NCI-H1930 (cell line): ENCODE measurements at regions not wholly inside any gene's neighbourhood (a gene's known extent, or its start where the extent isn't known, plus 50 kb on each side); places are given as distances from the start of the nearest gene placed in this dataset.

Source experiments
- DNase-seq, 2 experiments: peaks; one replicate each; lab custom pipeline; 2025; lab: John Stamatoyannopoulos, UW

DNA sequence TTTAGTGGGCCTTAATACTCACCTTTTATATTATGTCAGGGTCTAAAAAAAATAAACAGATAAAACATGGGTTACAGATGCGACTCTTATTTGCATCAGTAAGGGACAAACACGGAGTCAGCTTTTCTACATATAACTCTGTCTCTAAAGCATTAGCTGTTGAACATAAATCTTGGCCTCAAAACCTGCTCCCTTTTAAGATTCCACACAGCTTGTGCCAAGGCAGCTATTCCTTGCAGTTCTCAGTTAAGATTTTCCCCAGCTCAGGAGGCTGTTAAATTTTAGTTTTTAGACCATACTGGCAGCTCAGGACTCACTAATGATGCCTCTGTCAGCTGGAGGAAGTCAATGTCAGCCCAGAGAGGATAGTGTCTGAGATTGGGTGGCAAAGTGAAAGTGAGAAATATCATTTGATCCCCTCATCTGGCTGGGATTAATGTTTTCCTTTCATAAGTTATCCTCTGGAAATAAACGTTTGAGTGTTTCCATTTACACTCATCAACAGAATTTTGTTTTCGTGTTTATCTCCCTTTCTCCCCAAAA is 287.5 kb downstream of the ELAVL2 start:
- no peak for DNase-seq

DNA sequence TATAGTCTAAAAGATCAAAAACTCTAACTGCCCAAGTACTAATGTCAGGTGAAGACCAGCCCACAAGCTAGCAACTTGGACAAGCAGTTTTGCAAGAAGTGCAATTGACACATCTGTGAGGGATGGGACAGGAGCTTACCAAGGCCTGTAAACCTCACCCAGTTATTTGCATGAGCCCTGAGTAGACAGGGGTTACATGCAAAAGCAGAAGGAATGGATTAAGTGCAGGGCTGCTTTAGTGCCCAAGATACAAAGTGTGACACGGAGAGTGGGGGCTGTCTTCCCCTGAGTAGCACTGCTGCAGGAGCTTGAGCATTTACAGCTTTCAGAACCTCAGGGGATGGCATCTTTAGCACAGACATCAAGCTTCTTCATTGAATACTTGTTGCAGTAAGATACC is 286.7 kb downstream of the ELAVL2 start:
- no peak for DNase-seq

DNA sequence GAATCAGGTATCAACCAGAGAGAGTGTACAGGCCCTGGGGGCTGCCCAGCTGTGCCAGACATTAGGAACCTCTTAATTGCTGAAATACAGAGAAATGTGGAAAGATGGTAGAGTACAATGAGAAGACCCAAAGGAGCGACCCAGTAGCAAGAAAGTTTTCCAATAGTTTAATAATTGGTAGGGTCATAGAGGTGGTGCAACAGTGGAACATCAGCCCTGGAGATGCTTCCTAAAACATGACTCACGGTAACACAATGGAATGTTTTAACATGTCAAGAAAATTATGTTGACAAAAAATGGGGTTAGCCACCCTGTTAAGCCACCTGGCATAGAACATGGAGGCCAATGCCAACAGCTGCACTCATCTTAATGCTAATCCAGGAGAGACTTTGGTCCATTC is 284.1 kb downstream of the ELAVL2 start:
- no peak for DNase-seq

DNA sequence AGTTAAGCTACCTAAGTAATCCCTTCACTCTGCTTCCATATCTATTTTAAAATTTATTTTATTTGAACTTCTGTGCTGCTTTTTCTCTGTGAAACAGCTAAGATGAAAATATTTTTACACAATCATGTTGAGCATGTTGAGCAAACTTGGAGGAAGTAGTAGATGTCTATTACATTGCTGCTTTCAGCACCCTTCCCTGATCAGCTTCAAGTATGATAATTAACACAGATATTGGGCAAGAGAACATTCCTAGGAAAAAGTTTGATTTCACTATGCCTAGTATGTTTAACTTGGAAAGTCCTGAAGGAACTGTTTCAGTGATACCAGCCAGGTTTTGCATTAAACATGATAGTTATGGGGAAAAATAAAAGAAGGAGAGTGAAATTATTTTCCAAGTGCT is 283.6 kb downstream of the ELAVL2 start:
- DNase-seq: no peak

DNA sequence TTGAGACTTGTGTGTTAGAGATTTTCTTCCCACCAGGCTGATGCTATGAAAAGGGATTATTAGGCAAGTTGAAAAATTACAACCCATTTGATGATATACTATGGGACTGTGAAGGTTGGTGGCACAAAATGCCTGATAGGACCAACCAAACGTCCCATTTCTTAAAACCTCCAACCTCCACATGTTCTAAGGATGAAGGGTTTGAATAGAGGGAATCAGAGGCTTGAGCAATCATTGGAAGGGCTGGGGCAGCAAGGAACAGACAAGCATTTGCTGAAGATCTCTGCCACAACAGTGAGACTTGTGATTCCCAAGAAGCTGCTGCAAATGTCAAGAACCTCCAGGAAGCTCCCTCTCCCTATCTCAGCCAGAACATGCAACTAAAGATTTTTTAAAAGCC is 283.1 kb downstream of the ELAVL2 start:
- no peak for DNase-seq

DNA sequence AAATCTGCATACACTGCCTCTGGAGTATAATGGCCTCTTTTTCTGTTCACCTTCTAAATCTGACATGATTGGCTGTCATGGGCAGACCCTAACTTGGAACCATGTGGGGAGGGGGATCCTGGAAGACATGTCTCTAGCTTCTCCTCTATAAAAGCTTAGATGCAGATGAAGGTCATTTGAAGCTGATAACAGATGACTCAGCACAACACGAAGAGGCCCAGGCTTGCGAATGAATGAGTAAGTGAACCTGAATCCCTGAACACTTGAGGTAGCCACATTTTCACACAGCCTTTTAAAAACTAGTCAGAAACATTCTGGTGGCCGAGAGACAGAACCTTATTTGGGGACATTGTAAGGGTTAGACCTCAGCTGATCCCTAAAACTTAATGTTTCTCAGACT is 282.6 kb downstream of the ELAVL2 start:
- no peak for DNase-seq

DNA sequence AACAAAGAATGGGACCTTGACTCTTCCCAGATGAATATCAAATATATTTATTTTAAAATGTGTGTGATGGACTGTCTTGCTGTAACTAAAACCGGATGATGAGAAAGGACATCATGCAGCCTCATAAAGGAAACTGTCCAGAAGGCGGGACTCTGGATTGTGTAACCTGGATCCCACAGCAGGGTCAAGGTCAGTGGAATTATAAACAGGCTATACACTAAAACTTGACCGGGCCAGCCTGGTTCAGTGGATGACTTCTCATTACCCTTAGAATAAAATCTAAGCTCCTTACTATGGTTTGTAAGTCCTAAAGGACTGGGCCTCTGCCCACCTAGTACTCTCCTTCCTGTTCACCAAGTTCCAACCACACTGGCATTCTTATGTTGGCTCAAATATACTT is 280.3 kb downstream of the ELAVL2 start:
- no peak for DNase-seq

DNA sequence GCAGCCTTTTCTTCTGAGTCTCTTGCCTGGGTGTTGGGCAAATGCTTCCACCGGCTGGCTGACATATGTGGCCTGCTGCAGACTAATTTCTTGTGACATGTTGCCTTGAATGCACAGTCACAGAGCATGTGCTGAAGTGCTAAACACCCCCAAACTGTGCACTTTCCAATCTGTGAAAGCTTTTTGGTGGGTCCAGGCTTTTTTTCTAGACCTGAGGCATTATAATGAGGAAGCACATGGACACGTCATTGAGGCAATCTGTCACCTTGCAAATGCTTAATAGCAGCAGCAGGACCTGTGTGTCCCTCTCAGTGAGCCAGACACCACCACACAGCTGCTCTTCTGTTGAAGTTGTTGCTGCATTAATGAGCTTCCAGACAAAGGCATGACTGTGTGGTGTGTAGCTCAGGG is 274.7 kb downstream of the ELAVL2 start:
- DNase-seq: no peak

DNA sequence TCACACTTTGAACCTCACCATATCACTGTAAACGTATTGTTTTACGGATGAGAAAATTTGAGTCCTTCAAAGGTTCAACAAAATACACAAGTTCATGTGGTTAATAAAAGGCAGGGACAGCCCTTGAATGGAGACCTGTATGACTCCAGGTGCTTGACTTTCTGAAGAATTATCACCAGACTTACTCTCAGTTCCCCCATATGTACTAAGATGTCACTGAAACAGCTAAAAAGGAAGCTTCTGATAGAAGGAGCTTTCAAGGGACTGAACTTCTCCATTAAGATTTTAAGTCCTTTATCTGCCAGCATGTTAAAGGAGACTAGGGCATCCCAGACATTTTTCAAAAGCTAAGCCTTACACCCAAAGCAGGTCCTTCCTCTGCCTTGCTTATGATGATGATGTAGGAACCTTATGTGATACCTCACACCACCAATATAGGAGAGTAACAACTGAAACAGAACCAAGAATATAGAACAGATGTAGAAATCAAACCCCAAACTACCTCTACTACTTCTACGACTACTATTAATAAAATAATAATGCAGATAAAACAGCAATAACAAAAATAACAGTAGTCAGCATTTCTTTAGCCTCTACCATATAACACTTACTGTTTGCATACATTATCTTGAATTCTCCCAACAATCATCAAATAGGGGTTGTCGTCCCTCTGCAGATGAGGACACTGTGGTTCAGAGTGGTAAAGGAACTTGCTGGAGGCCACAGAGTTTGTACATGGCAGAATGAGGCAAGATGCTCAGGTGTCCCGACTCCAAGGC is 273.9 kb downstream of the ELAVL2 start:
- DNase-seq: no peak

DNA sequence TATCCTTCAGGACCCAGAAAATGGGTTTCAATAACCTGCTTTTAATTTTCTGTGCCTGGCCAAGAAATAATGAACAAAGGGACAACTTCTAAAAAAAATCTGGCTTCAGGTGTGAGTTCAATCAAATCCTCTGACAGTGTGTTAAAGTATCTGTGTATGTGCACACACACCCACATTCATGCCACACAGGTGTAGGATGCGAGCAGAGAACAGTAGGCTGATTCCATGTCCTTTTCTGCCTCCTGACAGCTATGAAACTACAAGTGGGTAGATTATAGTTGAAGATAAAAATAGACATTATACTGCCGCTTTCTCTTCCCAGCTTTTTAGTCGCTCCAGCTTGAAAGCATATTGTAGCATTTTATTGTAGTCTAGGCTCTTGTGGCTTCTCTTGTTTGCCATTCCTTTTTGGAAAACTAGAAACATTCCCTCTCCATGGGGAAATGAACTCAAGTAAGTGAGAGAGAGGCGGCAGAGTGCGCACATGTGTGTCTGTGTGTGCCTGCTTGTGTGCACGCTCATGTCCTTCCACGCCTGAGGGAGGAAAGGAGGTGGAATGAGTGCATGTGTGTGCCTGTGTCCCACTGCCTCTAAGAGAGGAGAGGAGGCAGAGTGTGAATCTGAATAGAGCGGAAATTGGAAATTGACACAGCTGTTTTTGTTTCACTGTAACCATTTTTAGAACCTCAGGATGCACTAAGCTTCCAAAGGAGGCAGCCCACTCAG is 273.0 kb downstream of the ELAVL2 start:
- no peak for DNase-seq

DNA sequence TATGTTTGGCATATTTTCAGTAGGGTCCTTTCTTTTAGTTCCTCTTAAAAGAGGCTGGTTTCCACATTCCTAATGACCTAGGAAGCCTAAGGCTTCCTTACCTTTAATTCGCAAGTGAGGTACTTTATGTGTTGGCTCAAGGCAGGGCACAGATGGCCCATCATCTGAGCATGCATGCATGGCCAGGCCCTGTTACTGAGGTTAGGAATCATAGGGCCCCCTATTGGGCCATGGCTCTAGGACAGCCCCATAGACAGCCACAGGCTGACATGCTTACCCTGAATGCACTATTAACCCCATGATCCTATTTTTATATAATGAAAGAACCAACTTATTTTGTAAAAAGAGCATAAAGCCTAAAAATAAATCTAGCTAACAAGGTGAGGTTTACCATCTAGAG is 271.4 kb downstream of the ELAVL2 start:
- DNase-seq: no peak

DNA sequence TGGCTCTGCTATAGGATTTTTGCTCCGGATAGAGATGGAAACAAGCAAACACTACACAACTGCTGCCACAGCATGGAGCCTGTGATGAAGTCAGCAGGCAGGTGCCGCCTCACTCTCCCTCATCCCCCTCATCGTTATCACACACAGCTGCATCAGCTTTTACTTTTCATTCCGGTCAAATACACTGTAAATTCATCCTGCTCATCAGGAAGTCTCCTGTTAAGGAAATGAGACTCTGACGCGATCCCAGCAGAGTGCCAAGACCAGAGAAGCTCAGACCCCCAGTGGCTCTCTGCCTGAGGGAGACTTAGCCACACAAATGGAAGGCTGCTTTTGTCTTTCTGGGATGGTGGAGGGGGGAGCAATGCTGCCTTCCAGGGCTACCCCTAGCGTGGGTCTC is 270.2 kb downstream of the ELAVL2 start:
- DNase-seq: no peak

DNA sequence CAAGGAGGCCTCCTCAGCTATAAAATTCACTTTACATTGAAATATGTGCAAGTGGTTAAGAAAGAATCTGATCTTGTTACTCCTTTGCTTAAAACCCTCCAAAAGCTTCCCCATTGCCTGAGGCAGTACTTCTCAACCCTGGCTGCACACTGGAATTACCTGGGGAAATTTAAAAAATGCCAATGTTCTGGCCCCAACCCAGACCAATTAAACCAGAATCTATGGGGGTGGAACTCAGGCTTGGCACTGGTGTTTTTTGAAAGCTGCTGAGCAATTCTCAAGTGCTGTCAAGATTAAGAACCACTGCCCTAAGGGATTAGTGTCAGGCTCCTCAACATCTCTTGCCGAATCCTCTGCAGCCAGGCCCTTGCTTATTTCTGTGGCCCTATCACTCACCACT is 269.6 kb downstream of the ELAVL2 start:
- no peak for DNase-seq

DNA sequence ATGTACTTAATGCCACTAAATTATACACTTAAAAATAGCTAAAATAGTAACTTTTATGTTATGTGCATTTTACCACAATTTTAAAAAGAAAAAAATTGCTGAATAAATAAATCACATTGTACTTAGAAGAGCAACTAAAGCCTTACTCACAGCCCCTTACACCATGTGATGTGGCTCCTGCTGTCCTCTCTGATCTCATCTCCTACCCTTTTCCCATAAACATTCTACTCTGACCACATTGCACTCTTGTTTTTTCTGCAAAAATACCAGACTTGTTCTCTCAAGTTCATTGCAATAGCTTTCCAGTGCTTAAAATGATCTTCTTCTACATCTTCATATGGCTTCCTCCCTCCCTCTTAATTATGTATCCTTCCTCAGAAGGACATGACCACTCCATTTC is 268.4 kb downstream of the ELAVL2 start:
- no peak for DNase-seq

DNA sequence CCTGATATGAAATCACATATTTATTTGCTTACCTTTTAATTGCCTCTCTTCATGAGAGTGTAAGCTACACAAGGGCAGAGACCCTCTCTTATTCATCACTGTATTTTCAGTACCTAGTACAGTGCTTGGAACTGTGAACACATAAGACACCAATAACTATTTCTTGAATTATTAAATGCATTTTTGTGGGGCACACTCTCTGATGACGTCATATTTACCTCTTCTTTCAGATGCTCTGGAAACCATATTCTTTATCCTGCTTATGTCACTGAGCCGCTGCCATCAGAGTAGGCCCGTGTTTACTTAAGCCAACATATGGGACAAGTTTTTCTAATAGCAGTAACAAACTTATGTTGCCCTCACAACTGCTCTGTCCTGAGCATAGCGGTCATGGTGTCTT is 266.5 kb downstream of the ELAVL2 start:
- no peak for DNase-seq

DNA sequence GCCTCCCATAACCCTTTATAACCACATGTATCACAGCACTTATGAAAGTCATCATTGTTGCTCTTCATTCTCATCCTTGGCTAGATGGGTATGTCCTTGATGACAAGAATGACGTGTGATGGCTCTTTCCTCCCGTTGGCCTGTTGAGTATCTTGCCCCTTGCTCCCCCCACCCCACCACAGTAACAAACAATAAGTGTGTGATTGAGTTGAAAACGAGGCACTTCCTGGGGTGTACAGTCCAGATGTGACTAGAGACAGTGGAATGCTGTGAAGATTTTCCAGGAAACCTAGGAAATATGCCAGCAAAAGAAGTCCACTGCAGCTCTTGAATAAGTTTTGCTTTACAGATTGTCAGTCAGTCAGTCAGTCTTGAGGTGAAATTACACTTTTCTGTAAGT is 262.5 kb downstream of the ELAVL2 start:
- no peak for DNase-seq

DNA sequence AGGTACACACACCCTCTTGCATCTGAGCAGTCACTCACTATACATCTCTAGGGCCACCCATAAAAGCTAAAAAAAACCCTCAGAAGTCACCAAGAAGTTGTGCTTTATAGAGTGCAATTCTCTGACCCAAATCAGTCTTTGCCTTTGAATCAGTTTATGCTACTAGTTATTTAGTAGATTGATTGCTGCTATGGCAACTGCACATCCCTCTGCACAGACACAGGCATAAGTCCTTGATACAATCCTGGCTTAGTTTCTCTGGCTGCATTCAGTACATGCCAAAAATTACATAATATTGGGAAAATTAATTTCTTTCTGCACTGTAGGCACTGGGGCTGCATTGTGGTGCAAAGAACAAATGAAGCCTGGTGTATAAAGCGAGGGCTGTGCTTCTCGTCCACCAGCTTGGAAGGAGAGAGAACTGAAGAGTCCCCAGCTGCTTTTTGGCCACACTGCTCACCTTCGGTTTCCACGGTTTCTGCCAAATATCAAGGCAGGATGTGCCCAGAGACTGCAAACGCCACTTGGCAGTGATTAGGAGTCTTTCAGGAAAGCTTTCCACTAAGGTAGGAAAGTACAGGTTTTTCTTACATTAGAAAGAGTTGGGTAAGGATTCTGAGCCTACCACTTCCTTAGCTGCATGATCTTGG is 258.4 kb downstream of the ELAVL2 start:
- no peak for DNase-seq

DNA sequence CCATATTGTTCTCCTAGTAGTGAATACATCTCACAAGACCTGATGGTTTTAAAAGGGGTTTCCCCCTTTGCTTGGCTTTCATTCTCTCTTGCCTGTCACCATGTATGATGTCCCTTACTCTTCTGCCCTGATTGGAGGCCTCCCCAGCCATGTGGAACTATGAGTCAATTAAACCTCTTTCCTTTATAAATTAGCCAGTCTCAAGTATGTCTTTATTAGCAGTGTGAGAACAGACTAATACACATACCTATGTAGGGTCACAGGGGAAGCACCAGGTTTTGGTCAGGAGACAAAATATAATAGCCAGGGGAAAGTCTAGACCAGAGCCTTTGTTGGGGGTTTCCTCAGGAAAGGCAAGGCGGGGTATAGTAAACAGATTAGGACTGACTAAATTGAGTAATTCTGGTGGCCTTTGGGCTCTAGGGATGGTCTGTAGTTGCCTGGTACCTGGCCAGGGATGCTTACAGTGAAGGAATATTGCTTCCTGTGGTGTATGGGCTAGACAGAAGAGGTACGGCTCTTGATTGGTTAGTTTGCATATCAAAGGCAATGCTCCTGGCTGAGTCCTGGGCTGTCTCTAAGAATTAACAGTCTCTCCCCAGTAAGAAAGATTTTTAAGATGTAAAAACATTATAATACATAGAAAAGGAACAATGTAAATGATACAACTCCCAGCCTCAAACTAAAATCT is 254.5 kb downstream of the ELAVL2 start:
- DNase-seq: no peak

DNA sequence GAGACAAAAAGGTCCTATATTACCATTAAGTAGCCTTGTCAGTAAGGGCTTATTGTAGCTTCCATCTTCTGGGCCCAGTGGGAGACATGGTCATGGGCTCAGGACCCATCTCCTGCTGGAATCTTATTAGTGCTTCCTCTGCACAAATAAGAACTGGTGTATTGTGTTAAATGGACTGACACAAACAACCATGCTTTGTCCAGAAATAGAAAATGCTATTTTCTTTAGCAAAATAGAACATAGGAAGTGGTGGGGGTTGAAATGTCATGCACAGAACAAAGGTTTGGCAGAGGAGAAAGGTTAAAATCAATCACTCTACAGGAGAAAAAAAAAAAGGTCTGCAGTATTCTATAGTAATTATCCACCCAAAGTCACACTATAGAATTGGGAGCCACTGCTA is 252.2 kb downstream of the ELAVL2 start:
- no peak for DNase-seq

DNA sequence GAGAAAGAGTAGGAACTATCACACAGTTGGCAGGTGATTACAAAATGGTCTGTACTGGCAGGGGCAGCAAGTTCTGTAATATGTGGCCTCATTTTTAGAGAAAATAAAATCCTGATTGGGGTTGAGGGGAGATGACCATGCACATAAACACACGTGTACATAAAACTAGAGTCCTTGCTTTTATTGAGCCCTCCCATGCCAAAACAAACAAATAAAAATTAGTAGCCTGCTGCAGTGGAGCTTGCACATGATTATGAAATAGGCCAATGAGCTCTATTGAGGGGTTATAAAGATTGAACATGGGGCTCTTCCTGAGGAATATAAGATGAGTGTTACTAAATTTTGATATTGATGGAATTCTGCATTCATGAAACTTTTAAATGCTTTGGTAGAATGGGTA is 248.4 kb downstream of the ELAVL2 start:
- no peak for DNase-seq

DNA sequence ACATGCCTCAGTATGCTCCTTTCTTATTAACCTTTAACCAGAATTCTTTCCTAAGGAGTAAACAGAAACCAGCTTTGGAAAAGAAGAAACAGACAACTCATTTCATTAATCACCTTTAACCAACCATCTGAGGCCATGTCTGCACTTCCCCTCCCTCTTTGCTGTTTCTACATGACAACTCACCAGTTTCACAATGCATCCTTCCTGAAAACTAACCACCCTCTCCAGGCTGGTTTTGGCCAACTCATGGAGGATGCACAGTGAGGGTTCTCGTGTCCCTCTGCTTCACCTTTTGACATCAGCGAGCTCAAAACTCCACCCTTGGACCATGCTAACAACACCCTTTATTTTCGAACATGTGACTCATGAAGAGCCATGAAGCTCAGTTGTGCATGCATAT is 244.1 kb downstream of the ELAVL2 start:
- DNase-seq: no peak

DNA sequence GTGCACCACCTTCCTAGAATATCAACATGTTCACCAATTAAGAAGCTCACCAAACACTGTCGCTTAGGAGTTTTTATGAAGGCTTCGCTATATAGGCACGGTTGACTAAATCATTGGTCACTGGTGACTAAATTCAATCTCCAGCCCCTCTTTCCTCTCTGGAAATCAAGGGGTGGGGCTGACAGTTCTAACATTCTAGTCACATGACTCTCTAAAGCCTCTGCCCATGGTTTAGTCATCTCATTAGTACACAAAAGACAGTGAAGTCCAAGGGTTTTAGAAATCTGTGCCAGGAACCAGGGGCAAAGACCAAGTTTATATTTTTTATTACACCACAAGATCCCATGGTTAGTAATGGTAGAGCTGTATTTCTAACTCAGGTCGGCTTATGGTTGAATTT is 243.2 kb downstream of the ELAVL2 start:
- DNase-seq: no peak
